Transverse colon (tissue), 4 donors: ENCODE measurements at regions not wholly inside any gene's neighbourhood (a gene's known extent, or its start where the extent isn't known, plus 50 kb on each side); places are given as distances from the start of the nearest gene placed in this dataset.

Experiments
- DNase-seq: peaks from one replicate; pipeline ENCODE4 v3.0.0-alpha.2; 2019
- H3K27ac ChIP-seq, 4 donors: fragments of 200-600 bp; sonication (generic); 2 replicates each; pipeline ENCODE4 v1.5.1; 2016 to 2018; ENCODE audit warnings: inconsistent platforms in 4 of 4
- H3K27me3 ChIP-seq: fragments of 200-600 bp; sonication (generic); 2 replicates; pipeline ENCODE4 v1.5.1; 2017; ENCODE audit warnings: inconsistent platforms
- H3K36me3 ChIP-seq, 4 donors: fragments of 200-600 bp; sonication (generic); 2 replicates each; pipeline ENCODE4 v1.5.1; 2017 to 2019; ENCODE audit warnings: inconsistent platforms in 4 of 4
- H3K4me1 ChIP-seq, 4 donors: fragments of 200-600 bp; sonication (generic); 2 replicates each; pipeline ENCODE4 v1.5.1; 2017 to 2020; ENCODE audit warnings: inconsistent platforms in 4 of 4
- H3K4me3 ChIP-seq, 4 donors: fragments of 200-600 bp; sonication (generic); 1 replicate in 1 of 4; 2 replicates in 3 of 4; pipeline versions ENCODE4 v1.5.1 to v1.6.1; 2017 to 2019; ENCODE audit warnings: inconsistent platforms in 4 of 4
- H3K9me3 ChIP-seq, 2 donors: fragments of 200-600 bp; sonication (generic); 2 replicates each; pipeline ENCODE4 v1.5.1; 2017 to 2019; ENCODE audit warnings: inconsistent platforms in 2 of 2
- EP300 ChIP-seq: sonication (generic); formaldehyde crosslinking; IDR thresholded peaks from one replicate; pipeline ENCODE4 v1.6.1; 2017; ENCODE audit warnings: antibody characterized with exemption, low read depth
- POLR2A ChIP-seq: fragments of 450-650 bp; IDR thresholded peaks from one replicate; pipeline ENCODE4 v1.6.1; 2016; ENCODE audit warnings: antibody characterized with exemption, mild to moderate bottlenecking, moderate library complexity
- POLR2AphosphoS5 ChIP-seq, 3 donors: sonication (generic); formaldehyde crosslinking; IDR thresholded peaks; one replicate each; pipeline ENCODE4 v1.6.1; 2016; ENCODE audit warnings: antibody characterized with exemption in 3 of 3
- WGBS, 2 donors: methylation state at CpG; one replicate each; pipeline ENCODE4 v1.1.5; 2018; ENCODE audit warnings: low coverage in 1 of 2; 5-methylcytosine and 5-hydroxymethylcytosine counted together
- in situ Hi-C, 4 donors: fragments of 200-750 bp; cut with MboI; loops; one replicate each; pipeline versions ENCODE4 v1.15.0 to v1.15.1; 2017; ENCODE audit warnings: low sequenced_read_pairs in 3 of 4, low pct_ligation_motif_present in 1 of 4, low pct_unique_long_range_greater_than_20kb in 1 of 4
- intact Hi-C: fragments of 100-400 bp; cut with DNase I; formaldehyde crosslinking; loops from one replicate; pipeline ENCODE4 v1.15.1; 2023; ENCODE audit warnings: low total_unique reads
- TF ChIP-seq, protein P1 (sequence below), 5 experiments: fragments of 200-600 bp in 3 of 5; fragments of 450-650 bp in 2 of 5; sonication (generic) in 3 of 5; IDR thresholded peaks; 1 replicate in 2 of 5; 2 replicates in 3 of 5; pipeline ENCODE4 v1.5.1; 2016 to 2017; ENCODE audit warnings: antibody characterized with exemption in 5 of 5, inconsistent platforms in 3 of 5, mild to moderate bottlenecking in 2 of 5, moderate library complexity in 1 of 5

DNA sequence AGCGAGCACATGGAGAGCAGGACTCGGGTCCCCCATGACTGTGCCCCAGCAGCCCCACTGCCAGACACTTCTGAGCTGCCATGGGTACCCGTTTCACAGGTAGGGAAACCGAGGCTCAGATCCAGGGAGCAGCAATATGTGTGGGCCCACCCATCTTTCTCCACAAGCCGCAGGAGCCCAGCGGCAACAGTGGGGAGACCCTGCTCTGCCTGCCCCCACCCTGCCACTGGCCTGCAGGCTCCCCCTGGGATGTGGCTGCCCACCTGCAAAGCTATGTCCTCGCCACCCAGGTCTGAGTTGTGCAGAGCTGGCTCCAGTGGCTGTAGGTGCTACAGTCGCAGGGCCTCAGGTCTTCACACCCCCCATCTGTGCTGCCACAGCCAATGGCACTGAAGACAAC lies 50.6 kb upstream of the C1QTNF9B start:
- no peak for DNase-seq
- 89% methylated on average over 8 of the region's 8 CpGs; no CpG with 5 or more reads in 1 of the 2 donors for WGBS, 2 donors
- in situ Hi-C loops (no loop called here), intact Hi-C loops (no loop called here)
- Histone ChIP-seq H3K9me3 (no peaks in the 10 kb centered on the region), H3K4me3 (no peak overlapping the region), H3K27me3 (peaks cover 7% of the 10 kb centered on the region), H3K27ac (no peak overlapping the region), H3K4me1 (no peaks in the 10 kb centered on the region), H3K36me3 (no peaks in the 10 kb centered on the region)
- TF ChIP-seq EP300 = no peak

DNA sequence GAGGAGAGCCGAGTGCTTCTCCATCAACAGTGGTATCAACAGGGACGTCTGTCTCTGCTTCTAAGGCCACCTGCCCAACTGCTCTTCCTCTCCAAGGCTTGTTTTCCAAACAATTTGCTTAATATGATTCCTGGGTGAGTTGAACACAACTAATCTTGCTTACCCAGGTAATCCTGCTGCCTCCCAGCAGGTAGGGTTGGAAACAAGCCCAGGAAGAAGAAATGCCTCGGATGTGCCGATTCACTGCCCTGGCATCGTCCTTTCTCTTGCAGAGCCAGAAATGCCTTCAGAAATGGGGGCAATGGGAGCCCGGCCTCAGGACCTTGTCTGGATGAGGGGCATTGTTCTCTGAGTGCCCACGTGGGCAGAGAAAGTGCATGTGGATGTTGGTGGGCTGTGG lies 51.9 kb upstream of the C1QTNF9B start:
- no peak overlapping the region for H3K27ac ChIP-seq
- H3K36me3 ChIP-seq = no peaks in the 10 kb centered on the region
- DNase-seq = no peak
- intact Hi-C loops (no loop called here), in situ Hi-C loops (no loop called here)
- H3K4me1 ChIP-seq = no peaks in the 10 kb centered on the region
- no peaks in the 10 kb centered on the region for H3K9me3 ChIP-seq
- no peak overlapping the region for H3K4me3 ChIP-seq
- 60 to 76% methylated on average over 1 to 7 of the region's 7 CpGs for WGBS, 2 donors
- TF ChIP-seq POLR2AphosphoS5 (IDR thresholded peaks at IDR 0.05) (no peak), POLR2A (no peak)
- TF ChIP-seq, protein P1, sequence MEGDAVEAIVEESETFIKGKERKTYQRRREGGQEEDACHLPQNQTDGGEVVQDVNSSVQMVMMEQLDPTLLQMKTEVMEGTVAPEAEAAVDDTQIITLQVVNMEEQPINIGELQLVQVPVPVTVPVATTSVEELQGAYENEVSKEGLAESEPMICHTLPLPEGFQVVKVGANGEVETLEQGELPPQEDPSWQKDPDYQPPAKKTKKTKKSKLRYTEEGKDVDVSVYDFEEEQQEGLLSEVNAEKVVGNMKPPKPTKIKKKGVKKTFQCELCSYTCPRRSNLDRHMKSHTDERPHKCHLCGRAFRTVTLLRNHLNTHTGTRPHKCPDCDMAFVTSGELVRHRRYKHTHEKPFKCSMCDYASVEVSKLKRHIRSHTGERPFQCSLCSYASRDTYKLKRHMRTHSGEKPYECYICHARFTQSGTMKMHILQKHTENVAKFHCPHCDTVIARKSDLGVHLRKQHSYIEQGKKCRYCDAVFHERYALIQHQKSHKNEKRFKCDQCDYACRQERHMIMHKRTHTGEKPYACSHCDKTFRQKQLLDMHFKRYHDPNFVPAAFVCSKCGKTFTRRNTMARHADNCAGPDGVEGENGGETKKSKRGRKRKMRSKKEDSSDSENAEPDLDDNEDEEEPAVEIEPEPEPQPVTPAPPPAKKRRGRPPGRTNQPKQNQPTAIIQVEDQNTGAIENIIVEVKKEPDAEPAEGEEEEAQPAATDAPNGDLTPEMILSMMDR (IDR thresholded peaks at IDR 0.05) = no peak
- peaks cover 7% of the 10 kb centered on the region for H3K27me3 ChIP-seq

DNA sequence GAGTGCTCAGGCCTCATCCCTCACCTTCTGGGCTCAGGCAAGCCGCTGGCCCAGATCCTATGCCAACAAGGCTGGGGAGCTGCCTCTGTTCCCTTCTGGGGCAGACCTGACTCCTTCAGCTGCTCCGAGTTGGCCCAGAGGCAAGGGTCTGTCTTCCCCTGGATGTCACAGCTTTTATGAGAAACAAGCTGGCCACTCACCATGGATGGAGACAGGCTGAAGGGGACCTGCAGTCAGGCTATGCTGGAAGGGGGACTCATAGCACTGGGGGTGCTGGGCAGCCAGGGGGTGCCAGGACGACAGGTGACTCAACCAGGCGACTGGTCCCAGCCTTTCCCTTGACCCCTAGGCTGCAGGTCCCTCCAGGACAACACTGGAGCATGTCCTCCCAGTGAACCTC lies 52.4 kb upstream of the C1QTNF9B start:
- DNase-seq = no peak
- WGBS, 2 donors = 83% methylated on average over 4 of the region's 4 CpGs; no CpG with 5 or more reads in 1 of the 2 donors
- H3K27me3 ChIP-seq = peaks cover 7% of the 10 kb centered on the region

DNA sequence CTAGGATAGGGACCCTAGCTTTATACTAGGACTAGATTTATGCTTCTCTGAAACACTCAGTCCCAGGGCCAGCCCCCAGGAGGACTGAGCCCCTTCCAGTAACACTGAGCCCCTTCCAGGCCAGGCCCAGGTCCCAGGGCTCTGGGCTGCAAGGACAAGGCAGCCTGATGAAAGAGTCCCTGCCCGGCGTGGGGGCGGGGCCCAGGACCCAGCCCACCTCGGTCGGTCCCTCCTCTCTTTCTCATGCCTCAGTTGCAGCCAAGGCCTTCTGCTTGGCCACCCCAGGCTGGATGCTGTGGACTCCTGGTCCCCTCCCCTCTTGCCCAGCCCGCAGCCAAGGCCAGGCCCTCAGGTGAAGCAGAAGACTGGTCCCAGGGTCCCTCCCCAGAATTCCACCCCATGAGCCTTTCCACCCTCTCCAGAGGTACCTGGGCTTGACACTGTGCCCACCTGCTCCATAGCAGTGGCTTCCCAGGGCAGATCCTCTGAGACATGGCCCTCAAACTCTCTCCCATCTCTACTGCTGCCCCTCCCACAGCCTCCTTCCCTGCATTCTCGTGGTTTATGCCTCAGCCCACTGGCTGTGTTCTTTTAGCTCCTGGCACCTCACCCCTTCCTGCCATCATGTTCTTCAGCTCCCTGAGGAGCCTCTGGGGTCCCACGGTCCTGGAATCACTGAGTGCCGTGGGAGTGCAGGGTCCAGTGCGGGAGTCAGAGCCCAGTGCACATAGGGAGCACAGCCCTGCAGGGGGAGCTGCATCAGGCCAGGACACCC lies 53.6 kb upstream of the C1QTNF9B start:
- Histone ChIP-seq H3K9me3 (no peaks in the 10 kb centered on the region), H3K27me3 (no peaks in the 10 kb centered on the region), H3K27ac (no peak overlapping the region), H3K36me3 (no peaks in the 10 kb centered on the region), H3K4me1 (peaks cover 0 to 5% (median 3%) of the 10 kb centered on the region in 4 donors), H3K4me3 (no peak overlapping the region)
- intact Hi-C loops = no loop called here
- in situ Hi-C loops = no loop called here
- TF ChIP-seq EP300 (no peak), POLR2A (no peak), POLR2AphosphoS5 (IDR thresholded peaks at IDR 0.05) (no peak)
- TF ChIP-seq, protein P1 (IDR thresholded peaks at IDR 0.05) = no peak
- 85 to 100% methylated on average over 1 to 8 of the region's 10 CpGs for WGBS, 2 donors
- DNase-seq = no peak

More for the DNA sequence above, 52.4 kb upstream of the C1QTNF9B start:
- Histone ChIP-seq H3K9me3 (no peaks in the 10 kb centered on the region), H3K27ac (no peak overlapping the region), H3K36me3 (no peaks in the 10 kb centered on the region), H3K4me1 (no peaks in the 10 kb centered on the region), H3K4me3 (no peak overlapping the region)
- intact Hi-C loops (no loop called here), in situ Hi-C loops (no loop called here)
- TF ChIP-seq EP300 = no peak

DNA sequence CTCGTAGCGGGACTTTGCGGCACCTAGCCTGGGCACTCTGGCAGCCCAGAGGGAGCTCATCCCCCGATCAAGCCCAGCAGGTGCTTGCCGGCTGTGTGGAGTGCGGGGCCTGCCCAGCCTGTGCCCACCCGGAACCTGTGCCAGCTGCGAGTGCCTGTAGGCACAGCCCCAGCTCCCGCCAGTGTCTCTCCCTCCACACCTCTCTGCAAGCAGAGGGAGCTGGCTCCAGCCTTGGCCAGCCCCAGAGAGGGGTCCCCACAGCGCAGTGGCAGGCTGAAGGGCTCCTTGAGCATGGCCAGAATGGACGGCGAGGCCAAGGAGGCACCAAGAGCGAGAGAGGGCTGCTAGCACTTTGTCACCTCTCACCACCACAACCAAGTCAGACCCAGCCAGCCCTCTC lies 55.5 kb upstream of the C1QTNF9B start:
- TF ChIP-seq, protein P1 (IDR thresholded peaks at IDR 0.05) = no peak
- TF ChIP-seq POLR2AphosphoS5 (IDR thresholded peaks at IDR 0.05) (no peak), EP300 (no peak), POLR2A (no peak)
- no peaks in the 10 kb centered on the region for H3K27me3 ChIP-seq
- no peak overlapping the region for H3K4me3 ChIP-seq
- no peaks in the 10 kb centered on the region for H3K36me3 ChIP-seq
- no peak for DNase-seq
- no peaks in the 10 kb centered on the region for H3K9me3 ChIP-seq
- 95% methylated on average over 13 of the region's 13 CpGs; no CpG with 5 or more reads in 1 of the 2 donors for WGBS, 2 donors
- intact Hi-C loops = no loop called here
- peaks cover 4 to 10% (median 6%) of the 10 kb centered on the region in 4 donors for H3K4me1 ChIP-seq
- in situ Hi-C loops = no loop called here
- no peak overlapping the region for H3K27ac ChIP-seq
